ENCODE measurements at regions not wholly inside any gene's neighbourhood (a gene's known extent, or its start where the extent isn't known, plus 50 kb on each side); places are given as distances from the start of the nearest gene placed in this dataset.

DNA sequence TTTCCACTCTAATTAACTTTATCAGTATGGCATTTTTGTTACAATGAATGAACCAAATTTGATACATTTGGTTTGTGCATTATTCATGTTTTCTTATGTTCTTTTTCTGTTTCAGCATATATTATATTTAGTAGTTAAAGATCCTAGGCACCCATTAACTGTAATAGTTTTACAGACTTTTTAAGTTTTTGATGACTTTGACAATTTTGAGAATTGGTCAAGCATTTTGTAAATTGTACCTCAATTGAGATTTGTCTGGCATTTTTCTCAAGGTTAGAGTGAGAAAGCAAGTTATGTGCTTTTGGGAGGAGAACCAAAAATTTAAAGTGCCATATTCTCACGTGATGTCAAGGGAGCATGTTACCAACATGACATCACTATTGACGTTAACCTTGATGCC lies 1019.2 kb downstream of the CDH11 start:
- no peaks in the 10 kb centered on the region for H3K27me3 ChIP-seq
- TF ChIP-seq, protein P1, sequence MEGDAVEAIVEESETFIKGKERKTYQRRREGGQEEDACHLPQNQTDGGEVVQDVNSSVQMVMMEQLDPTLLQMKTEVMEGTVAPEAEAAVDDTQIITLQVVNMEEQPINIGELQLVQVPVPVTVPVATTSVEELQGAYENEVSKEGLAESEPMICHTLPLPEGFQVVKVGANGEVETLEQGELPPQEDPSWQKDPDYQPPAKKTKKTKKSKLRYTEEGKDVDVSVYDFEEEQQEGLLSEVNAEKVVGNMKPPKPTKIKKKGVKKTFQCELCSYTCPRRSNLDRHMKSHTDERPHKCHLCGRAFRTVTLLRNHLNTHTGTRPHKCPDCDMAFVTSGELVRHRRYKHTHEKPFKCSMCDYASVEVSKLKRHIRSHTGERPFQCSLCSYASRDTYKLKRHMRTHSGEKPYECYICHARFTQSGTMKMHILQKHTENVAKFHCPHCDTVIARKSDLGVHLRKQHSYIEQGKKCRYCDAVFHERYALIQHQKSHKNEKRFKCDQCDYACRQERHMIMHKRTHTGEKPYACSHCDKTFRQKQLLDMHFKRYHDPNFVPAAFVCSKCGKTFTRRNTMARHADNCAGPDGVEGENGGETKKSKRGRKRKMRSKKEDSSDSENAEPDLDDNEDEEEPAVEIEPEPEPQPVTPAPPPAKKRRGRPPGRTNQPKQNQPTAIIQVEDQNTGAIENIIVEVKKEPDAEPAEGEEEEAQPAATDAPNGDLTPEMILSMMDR (IDR thresholded peaks at IDR 0.05), result no peak
- intact Hi-C loops (cut with DNase I; ENCODE audit: low total_unique reads), result no loop called here
- H3K9me3 ChIP-seq, result no peaks in the 10 kb centered on the region
- H3K4me1 ChIP-seq, result no peaks in the 10 kb centered on the region
- DNase-seq, result no peak
- no peak overlapping the region for H3K27ac ChIP-seq
- H3K4me3 ChIP-seq, result no peak overlapping the region
- no peaks in the 10 kb centered on the region for H3K36me3 ChIP-seq

DNA sequence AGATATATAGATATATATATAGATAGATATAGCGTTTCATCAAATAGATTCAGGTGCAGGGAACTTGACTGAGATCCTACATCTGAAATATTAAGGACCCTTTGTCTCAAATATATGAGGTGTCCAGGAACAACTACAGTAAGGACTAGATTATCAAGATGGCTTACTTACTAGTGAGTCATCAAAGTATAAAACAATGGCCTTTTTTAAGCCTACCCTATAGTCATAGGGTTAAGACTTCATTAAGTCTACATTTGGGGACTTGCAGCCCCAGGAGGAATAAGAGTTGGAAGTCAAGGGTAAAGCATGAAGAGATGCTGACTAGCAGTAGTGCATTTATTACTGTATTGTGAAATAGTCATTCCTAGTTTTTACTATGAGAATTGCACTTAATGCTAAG lies 1023.4 kb downstream of the CDH11 start:
- no peak overlapping the region for H3K4me3 ChIP-seq
- H3K4me1 ChIP-seq, result no peaks in the 10 kb centered on the region
- DNase-seq, result no peak
- H3K9me3 ChIP-seq, result no peaks in the 10 kb centered on the region
- H3K27me3 ChIP-seq, result no peaks in the 10 kb centered on the region
- H3K36me3 ChIP-seq, result no peaks in the 10 kb centered on the region
- intact Hi-C loops (cut with DNase I; ENCODE audit: low total_unique reads), result no loop called here
- TF ChIP-seq, protein P1 (IDR thresholded peaks at IDR 0.05), result no peak
- no peak overlapping the region for H3K27ac ChIP-seq

DNA sequence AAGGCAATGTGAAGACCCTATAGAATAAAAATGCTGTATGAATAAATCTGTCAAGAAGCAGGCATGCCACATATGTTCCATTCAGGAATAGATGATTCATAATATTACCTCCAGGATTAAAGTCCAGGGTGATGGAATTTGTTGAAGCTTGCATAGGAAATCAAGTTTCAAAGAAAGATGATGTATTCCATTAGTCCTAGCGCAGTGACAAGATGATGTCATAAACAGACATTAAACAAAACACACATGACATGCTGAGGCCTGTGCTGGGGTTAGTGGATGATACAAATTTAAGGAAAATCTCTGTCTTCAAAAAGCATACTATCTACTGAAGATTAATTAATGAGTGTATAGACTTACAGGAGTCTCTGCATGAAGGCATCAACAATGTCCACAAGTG lies 1025.2 kb downstream of the CDH11 start:
- Histone ChIP-seq H3K27me3 (no peaks in the 10 kb centered on the region), H3K27ac (no peak overlapping the region), H3K36me3 (no peaks in the 10 kb centered on the region), H3K4me1 (no peaks in the 10 kb centered on the region), H3K9me3 (no peaks in the 10 kb centered on the region), H3K4me3 (no peak overlapping the region)
- no peak for DNase-seq
- intact Hi-C loops (cut with DNase I; ENCODE audit: low total_unique reads), result no loop called here
- TF ChIP-seq, protein P1 (IDR thresholded peaks at IDR 0.05), result no peak

DNA sequence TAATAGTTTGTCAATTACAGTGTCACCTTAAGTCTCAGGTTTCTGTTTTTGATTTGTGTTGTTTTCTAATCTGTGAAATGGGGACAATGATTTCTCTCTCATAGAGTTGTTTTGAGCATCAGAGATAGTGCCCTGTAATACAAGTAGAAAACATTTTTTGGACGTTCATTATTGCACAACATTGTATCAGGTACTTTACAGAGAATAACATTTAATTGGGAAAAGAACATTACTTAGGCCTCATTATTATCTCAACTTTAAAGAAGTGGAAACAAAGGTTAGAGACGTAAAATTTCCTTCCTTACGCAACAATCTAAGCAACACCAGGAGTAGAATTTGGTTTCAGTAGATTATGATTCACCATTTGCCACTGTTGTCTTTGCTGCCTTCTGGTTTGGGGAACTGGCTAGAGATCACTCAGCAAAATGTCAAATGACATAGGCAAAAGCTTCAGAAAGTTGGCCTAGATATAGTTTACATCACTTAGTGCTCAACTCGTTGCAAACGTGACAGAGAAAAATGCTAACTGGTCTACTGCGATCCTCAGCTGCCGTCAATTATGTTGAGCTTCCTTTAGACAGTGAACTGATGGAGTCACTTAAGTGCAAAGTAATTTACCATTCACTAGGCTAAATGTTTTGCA lies 1026.8 kb downstream of the CDH11 start:
- Histone ChIP-seq H3K27me3 (no peaks in the 10 kb centered on the region), H3K4me1 (no peaks in the 10 kb centered on the region), H3K9me3 (no peaks in the 10 kb centered on the region), H3K36me3 (no peaks in the 10 kb centered on the region), H3K27ac (no peak overlapping the region), H3K4me3 (no peak overlapping the region)
- intact Hi-C loops (cut with DNase I; ENCODE audit: low total_unique reads), result no loop called here
- no peak for DNase-seq
- TF ChIP-seq, protein P1 (IDR thresholded peaks at IDR 0.05), result no peak

DNA sequence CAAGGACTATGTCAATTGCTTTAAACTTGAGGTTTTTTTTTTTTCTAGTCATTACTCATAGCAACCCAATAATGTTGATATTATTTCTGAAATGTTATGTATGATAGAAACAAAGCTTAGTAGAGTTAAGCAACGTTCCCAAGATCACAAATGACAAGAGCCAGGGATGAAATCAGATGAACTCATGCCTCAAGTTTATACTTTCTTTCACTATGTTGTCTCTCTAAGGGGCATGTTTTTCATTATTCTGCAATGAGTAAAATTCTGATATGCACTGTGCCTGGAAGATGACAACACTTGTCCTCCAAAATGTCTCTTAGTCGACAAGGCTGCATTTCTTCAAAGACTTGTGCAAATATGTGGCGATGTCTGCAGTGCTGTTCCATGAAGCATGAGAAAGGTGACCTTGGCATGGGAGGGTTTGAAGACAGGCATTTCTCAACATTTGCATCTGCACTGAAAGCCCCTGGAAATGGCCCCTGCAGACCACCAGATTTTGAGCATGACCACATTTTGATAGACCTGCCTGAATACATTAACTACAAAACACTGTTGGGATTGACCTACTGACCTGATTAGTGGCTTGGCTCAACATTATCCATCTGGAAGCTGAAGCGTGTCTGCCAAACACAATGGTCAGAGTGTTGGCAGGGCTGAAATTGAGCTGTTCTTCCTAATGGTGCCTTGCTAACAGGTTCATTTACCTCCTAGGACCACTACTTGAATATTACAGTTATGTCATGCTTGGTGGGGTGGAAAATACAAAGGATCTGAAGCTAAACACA lies 1027.5 kb downstream of the CDH11 start:
- TF ChIP-seq, protein P1 (IDR thresholded peaks at IDR 0.05), result no peak
- no peak overlapping the region for H3K4me3 ChIP-seq
- H3K27ac ChIP-seq, result no peak overlapping the region
- DNase-seq, result no peak
- no peaks in the 10 kb centered on the region for H3K27me3 ChIP-seq
- H3K4me1 ChIP-seq, result no peaks in the 10 kb centered on the region
- H3K9me3 ChIP-seq, result no peaks in the 10 kb centered on the region
- no peaks in the 10 kb centered on the region for H3K36me3 ChIP-seq
- intact Hi-C loops (cut with DNase I; ENCODE audit: low total_unique reads), result no loop called here

Measured in tibial artery (tissue), 4 donors.